GM21576 (cell line): ENCODE measurements at regions not wholly inside any gene's neighbourhood (a gene's known extent, or its start where the extent isn't known, plus 50 kb on each side); places are given as distances from the start of the nearest gene placed in this dataset.
"Not testable (repeated sequence)": the region's sequence is repeated elsewhere in the genome, so short reads cannot be mapped to it uniquely, and the experiment has no call there.

Experiments
- ATAC-seq: cut with Tn5 transposase; IDR thresholded peaks from one replicate; pipeline ENCODE4 v1.9.1; 2021; ENCODE audit warnings: mild to moderate bottlenecking, moderate library complexity; ENCODE audit not compliant: unreplicated experiment

GRCh38 chr2:89756616-89757015 is 1065.1 kb downstream of the RPIA start:
- ATAC-seq = not testable (repeated sequence)

DNA sequence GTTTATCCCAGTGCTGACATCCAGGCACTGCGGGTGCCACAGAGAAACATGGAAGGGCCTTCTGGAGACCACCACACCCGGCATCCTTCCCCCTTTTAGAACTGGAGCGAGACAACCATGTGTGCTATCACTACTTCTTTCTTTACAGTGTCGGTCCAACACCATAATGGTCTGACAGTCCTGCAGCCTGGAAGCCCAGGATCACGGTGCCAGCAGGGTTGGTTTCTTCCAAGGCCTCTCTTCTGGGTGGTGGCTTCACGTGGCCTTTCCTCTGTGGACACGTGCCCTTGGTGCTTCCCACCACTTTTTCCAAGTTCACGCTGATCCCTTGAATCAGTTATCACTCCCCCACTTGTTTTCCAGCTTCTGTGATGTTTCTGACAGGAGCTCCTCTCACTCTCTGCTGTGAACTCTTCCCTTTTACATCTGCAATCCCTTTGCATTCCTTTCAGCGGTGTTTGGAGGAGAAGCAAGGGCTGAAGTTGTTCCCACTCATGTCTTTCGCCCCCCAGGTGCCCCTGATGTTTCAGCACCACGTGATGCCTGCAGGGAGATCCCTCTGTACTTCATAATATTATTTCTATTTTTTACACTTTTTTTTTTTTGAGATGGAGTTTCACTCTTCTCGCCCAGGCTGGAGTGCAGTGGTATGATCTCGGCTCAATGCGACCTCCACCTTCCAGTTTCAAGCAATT is 1067.0 kb downstream of the RPIA start:
- ATAC-seq = not testable (repeated sequence)

GRCh38 chr2:89760762-89761161 is 1069.3 kb downstream of the RPIA start:
- ATAC-seq = not testable (repeated sequence)

GRCh38 chr2:89761171-89761570 is 1069.7 kb downstream of the RPIA start:
- ATAC-seq = not testable (repeated sequence)

- not testable (repeated sequence) for ATAC-seq
These were observed 1070.4 kb downstream of the RPIA start for GRCh38 chr2:89761863-89762262.

DNA sequence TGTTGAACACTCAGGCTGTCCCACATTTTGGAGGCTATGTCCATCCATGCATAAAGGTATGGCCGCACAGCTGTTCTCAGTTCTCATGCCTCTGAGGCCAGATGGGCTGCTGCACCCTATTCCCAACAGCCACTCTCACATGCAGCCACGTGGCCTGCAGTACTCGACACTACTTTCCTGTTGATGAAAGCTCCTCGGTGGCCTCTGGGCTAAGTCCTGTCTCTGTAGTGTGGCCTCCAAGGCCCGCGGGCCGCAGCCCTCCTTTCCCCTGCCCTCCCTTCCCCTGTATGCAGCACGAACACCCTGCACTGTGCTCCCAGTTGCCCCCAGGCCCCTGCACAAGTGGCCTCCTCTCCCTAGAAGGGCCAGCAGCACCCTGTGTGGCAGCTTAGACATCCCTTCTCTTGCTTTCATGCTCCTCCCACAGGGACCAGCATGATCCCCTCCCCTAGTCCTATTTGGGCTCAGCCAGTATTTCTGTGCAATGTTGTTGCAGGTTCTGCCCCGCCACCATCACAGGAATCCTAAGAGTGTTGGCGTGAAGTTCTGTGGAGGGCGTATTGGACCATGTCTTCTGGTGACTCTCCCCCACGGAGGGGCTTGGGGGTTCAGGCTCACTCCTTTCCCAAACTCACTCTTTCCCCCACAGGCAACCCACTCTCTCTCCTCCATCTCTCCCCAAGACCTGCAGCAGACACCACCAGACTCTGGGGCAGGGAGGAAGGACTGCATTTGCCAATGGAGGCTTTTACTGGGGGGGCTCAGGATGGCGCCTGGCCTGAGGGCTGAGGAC is 1071.2 kb downstream of the RPIA start:
- ATAC-seq = not testable (repeated sequence)

- no peak for ATAC-seq
These were observed 1071.7 kb downstream of the RPIA start for GRCh38 chr2:89763254-89763580.

GRCh38 chr2:89763581-89764485 is 1072.4 kb downstream of the RPIA start:
- ATAC-seq = no peak

GRCh38 chr2:89764571-89765360 is 1073.3 kb downstream of the RPIA start:
- ATAC-seq = not testable (repeated sequence)

DNA sequence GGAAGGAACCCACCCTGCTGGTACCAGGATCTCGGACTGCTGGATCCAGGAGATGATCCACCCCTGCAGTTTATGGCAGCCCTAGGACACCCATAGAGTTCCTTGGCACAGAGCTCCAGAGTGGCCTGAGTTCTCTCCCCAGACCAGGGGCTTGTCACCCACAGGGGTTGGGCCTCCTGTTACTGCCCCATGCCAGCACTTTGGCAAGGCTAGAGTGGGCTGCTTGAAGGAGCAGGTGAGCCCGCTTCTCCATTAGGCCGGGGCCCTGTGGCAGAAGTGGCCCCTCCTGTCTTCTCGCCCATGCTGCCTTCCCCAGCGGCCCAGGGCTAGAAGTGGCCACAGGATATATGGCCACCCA is 1073.9 kb downstream of the RPIA start:
- ATAC-seq = not testable (repeated sequence)

- not testable (repeated sequence) for ATAC-seq
These were observed 1074.9 kb downstream of the RPIA start for GRCh38 chr2:89766141-89766990.

GRCh38 chr2:89767058-89767457 is 1075.6 kb downstream of the RPIA start:
- not testable (repeated sequence) for ATAC-seq

DNA sequence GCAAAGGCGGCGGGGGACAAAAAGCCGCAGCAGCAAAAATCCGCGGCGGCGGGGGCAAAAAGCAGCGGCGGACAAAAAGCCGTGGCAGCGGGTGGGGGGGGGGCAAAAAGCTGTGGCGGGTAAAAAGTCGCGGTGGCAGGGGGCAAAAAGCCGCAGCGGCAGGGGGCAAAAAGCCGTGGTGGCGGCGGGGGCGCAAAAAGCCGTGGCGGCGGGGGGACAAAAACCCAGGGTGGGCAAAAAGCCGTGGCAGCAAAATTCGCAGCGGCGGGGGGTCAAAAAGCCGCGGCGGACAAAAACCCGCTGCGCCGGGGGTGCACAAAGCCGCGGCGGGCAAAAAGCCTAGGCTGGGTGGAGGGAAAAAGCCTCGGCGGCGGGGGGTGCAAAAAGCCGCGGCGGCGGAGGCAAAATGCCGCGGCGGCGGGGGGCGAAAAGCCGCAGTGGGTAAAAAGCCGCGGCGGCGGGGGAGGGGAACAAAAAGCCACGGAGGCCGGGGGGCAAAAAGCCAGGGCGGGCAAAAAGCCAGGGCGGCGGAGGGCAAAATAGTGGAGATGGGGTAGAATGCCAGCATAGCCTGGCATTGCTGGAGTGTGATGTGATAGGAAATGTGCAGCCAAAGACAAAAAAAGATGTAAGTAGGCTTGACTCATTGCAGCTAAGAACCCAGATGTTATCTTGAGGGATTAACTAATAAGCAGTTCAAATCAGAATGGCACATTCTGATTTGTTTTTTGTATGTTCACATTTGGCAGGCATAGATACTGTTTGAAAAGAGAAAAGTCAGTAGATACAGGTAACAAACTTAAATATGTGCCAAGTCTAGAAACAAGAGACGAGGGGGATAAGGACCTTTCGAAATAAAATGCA is 1076.3 kb downstream of the RPIA start:
- no peak for ATAC-seq

DNA sequence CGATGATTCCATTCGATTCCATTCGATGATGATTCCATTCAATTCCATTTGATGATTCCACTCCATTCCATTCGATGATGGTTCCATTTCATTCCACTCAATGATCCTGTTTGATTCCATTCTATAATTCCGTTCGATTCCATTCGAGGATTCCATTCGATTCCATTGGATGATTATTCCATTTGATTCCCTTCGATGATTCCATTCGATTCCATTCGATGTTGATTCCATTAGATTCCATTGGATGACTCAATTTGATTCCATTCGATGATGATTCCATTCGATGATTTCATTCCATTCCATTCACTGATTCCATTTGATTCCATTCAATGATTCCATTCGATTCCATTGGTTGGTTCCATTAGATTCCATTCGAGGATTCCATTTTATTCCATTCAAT is 1084.4 kb downstream of the RPIA start:
- ATAC-seq = no peak

GRCh38 chr2:89780318-89780717 is 1088.8 kb downstream of the RPIA start:
- no peak for ATAC-seq

GRCh38 chr2:89781962-89782361 is 1090.5 kb downstream of the RPIA start:
- ATAC-seq = no peak

DNA sequence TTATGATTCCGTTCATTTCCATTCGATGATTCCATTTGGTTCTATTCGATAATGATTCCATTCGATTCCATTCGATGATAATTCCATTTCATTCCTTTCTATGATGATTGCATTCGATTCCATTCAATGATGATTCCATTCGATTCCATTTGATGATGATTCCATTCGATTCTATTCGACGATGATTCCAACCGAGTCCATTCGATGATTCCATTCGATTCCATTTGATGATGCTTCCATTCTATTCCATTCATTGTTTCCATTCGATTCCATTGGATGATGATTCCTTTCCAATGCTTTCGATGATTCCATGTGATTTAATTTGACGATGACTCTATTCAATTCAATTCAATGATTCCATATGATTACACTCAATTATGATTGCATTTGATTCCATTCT is 1093.5 kb downstream of the RPIA start:
- ATAC-seq = no peak

DNA sequence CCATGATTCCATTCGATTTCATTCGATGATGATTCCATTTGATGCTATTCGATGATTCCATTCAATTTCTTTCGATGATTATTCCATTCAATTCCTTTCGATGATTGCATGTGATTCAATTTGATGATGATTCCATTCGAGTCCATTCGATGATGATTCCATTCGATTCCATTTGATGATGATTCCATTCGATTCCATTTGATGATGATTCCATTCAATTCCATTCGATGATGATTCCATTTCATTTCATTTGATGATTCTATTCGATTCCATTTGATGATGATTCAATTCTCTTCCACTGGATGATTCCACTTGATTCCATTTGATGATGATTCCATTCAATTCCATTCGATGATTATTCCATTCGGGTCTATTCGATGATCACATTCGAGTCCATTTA is 1094.1 kb downstream of the RPIA start:
- ATAC-seq = not testable (repeated sequence)

DNA sequence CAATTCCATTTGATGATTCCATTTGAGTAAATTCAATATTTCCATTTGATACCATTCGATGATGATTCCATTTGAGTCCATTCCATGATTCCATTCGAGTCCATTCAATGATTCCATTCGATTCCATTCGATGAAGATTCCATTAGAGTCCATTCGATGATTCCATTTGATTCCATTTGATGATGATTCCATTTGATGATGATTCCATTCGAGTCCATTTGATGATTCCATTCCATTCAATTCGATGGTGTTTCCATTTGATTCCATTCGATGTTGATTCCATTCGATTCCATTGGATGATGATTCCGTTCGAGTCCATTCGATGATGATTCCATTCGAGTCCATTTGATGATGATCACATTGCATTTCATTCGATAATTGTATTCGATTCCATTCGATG is 1095.2 kb downstream of the RPIA start:
- ATAC-seq = not testable (repeated sequence)
